ENCODE measurements at regions not wholly inside any gene's neighbourhood (a gene's known extent, or its start where the extent isn't known, plus 50 kb on each side); places are given as distances from the start of the nearest gene placed in this dataset.
"Not testable (repeated sequence)": the region's sequence is repeated elsewhere in the genome, so short reads cannot be mapped to it uniquely, and the experiment has no call there.

DNA sequence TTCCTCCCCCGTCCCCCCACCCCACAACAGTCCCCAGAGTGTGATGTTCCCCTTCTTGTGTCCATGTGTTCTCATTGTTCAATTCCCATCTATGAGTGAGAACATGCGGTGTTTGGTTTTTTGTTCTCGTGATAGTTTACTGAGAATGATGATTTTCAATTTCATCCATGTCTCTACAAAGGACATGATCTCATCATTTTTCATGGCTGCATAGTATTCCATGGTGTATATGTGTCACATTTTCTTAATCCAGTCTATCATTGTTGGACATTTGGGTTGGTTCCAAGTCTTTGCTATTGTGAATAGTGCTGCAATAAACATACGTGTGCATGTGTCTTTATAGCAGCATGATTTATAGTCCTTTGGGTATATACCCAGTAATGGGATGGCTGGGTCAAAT, 141.6 kb downstream of the POU3F4 start:
- TF ChIP-seq, protein P1, sequence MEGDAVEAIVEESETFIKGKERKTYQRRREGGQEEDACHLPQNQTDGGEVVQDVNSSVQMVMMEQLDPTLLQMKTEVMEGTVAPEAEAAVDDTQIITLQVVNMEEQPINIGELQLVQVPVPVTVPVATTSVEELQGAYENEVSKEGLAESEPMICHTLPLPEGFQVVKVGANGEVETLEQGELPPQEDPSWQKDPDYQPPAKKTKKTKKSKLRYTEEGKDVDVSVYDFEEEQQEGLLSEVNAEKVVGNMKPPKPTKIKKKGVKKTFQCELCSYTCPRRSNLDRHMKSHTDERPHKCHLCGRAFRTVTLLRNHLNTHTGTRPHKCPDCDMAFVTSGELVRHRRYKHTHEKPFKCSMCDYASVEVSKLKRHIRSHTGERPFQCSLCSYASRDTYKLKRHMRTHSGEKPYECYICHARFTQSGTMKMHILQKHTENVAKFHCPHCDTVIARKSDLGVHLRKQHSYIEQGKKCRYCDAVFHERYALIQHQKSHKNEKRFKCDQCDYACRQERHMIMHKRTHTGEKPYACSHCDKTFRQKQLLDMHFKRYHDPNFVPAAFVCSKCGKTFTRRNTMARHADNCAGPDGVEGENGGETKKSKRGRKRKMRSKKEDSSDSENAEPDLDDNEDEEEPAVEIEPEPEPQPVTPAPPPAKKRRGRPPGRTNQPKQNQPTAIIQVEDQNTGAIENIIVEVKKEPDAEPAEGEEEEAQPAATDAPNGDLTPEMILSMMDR (conservative IDR thresholded peaks at IDR 0.05; ENCODE audit: low read depth, low read length): not testable (repeated sequence)
- not testable (repeated sequence) for TF ChIP-seq POLR2A (IDR thresholded peaks at IDR 0.05; ENCODE audit: low read depth, low read length); RFX5 (IDR thresholded peaks at IDR 0.05; ENCODE audit: low read depth, low read length); CEBPB (IDR thresholded peaks at IDR 0.05; ENCODE audit: low read depth, low read length); MAFK (IDR thresholded peaks at IDR 0.05; ENCODE audit: low read depth, low read length); NFE2L2 (IDR thresholded peaks at IDR 0.05; ENCODE audit: low read depth, low read length); RAD21 (IDR thresholded peaks at IDR 0.05; ENCODE audit: low read length); BHLHE40 (IDR thresholded peaks at IDR 0.05; ENCODE audit: low read depth, low read length); SMC3 (IDR thresholded peaks at IDR 0.05; ENCODE audit: low read depth, low read length)
